ENCODE measurements at regions not wholly inside any gene's neighbourhood (a gene's known extent, or its start where the extent isn't known, plus 50 kb on each side); places are given as distances from the start of the nearest gene placed in this dataset.

GRCh38 chr10:88138319-88138848, 275.0 kb downstream of the PTEN start:
- no peaks in the 10 kb centered on the region for H4K20me1 ChIP-seq (ENCODE audit: control insufficient read depth, insufficient read depth)
- intact Hi-C loops (cut with micrococcal nuclease; ENCODE audit: unreplicated experiment) (loop anchor here (1.0 to 2.0 kb wide), 2 partner anchors 22 to 133 kb away; no protein-coding TSS in a partner anchor), in situ Hi-C loops (cut with MboI) (no loop called here)
- ChIA-PET POLR2A (no interaction called here), SMC1A (ENCODE audit: uncharacterized antibody, unreplicated experiment) (interaction anchor here (0.9 to 4.1 kb wide), 15 partner anchors 11 to 277 kb away, joined by 3 to 15 read pairs (median 4); no protein-coding TSS in a partner anchor), CTCF (interaction anchor here (0.7 to 2.3 kb wide), 4 partner anchors 18 to 287 kb away, joined by 3 to 9 read pairs (median 3); no protein-coding TSS in a partner anchor), RAD21 (ENCODE audit: unreplicated experiment) (interaction anchor here (0.7 to 1.9 kb wide), 9 partner anchors 25 to 254 kb away, joined by 3 to 15 read pairs (median 5); no protein-coding TSS in a partner anchor)
- FAIRE-seq = peak; percentile 97
- no peaks in the 10 kb centered on the region for H3K27me3 ChIP-seq (replicated peaks in 1 of 2; ENCODE audit: control insufficient read depth in 2 of 2, insufficient read depth in 2 of 2, low read length in 1 of 2)
- H3K36me3 ChIP-seq (ENCODE audit: control insufficient read depth in 2 of 2, insufficient read depth in 2 of 2, low read length in 1 of 2) = no peaks in the 10 kb centered on the region
- H2AFZ ChIP-seq (ENCODE audit: control insufficient read depth, low read depth, low read length) = no peak overlapping the region
- no peaks in the 10 kb centered on the region for H3K9me3 ChIP-seq (replicated peaks; ENCODE audit: control insufficient read depth, insufficient read depth, low read length)
- peaks cover 16% of the 10 kb centered on the region; the same call in 1 of the 2 replicates for H3K4me1 ChIP-seq (ENCODE audit: control insufficient read depth, insufficient read depth, low read length)
- H3K79me2 ChIP-seq (ENCODE audit: control insufficient read depth, insufficient read depth, low read length) = no peaks in the 10 kb centered on the region
- peak overlapping the region; percentile 16 for H3K27ac ChIP-seq (ENCODE audit: control insufficient read depth, insufficient read depth)
- 2% methylated on average over 2 of the region's 2 CpGs for WGBS (ENCODE audit: insufficient coverage, insufficient replicate concordance, low lambda C conversion rate, missing lambda C conversion rate)
- H3K9ac ChIP-seq (ENCODE audit: control insufficient read depth, insufficient read depth, low read length) = no peak overlapping the region
- peak overlapping the region; percentile 60 for H3K4me2 ChIP-seq (ENCODE audit: control insufficient read depth, insufficient read depth)
- H3K4me3 ChIP-seq = no peak overlapping the region
- DNase-seq (ENCODE audit: low read depth, low spot score) = peak; percentile 74
- no TSS peak for BruUV-seq (replicated peaks)
- peak; percentile 97 for ATAC-seq
- TF ChIP-seq SIN3A (IDR thresholded peaks at IDR 0.05; ENCODE audit: low read depth, low read length) (no peak), SIX5 (IDR thresholded peaks at IDR 0.05; ENCODE audit: low read depth, low read length, severe bottlenecking) (no peak), CBX5 (IDR thresholded peaks at IDR 0.05; ENCODE audit: low read depth) (no peak; the same call in 1 of the 2 replicates), TBL1XR1 (IDR thresholded peaks at IDR 0.05; ENCODE audit: low read depth, low read length) (no peak), IRF4 (IDR thresholded peaks at IDR 0.05; ENCODE audit: low read depth, low read length) (0 out of 2 replicates have a peak, but pooled peaks have one; percentile 22), POU2F2 (IDR thresholded peaks at IDR 0.05; ENCODE audit: borderline replicate concordance, low read depth, low read length) (no peak), FOXM1 (IDR thresholded peaks at IDR 0.05; ENCODE audit: low read depth, low read length) (peak; percentile 14; the same call in 1 of the 2 replicates), TCF12 (IDR thresholded peaks at IDR 0.05; ENCODE audit: low read depth, low read length) (no peak), SRF (IDR thresholded peaks at IDR 0.05; ENCODE audit: low read depth in 2 of 2, low read length in 2 of 2) (no peak), GATAD2B (conservative IDR thresholded peaks at IDR 0.05; ENCODE audit: low read depth) (no peak), SKIL (IDR thresholded peaks at IDR 0.05; ENCODE audit: low read depth, poor library complexity, severe bottlenecking) (peak; percentile 24), MYC (IDR thresholded peaks at IDR 0.05; ENCODE audit: insufficient read depth, insufficient read length, insufficient replicate concordance, low read length, severe bottlenecking) (no peak), CREB1 (IDR thresholded peaks at IDR 0.05; ENCODE audit: low read depth) (no peak), HSF1 (IDR thresholded peaks at IDR 0.05; ENCODE audit: low read depth, low read length) (no peak), SP1 (IDR thresholded peaks at IDR 0.05; ENCODE audit: low read depth, low read length) (no peak), RAD51 (IDR thresholded peaks at IDR 0.05) (no peak), FOXK2 (IDR thresholded peaks at IDR 0.05) (no peak)
- TF ChIP-seq, protein P1, sequence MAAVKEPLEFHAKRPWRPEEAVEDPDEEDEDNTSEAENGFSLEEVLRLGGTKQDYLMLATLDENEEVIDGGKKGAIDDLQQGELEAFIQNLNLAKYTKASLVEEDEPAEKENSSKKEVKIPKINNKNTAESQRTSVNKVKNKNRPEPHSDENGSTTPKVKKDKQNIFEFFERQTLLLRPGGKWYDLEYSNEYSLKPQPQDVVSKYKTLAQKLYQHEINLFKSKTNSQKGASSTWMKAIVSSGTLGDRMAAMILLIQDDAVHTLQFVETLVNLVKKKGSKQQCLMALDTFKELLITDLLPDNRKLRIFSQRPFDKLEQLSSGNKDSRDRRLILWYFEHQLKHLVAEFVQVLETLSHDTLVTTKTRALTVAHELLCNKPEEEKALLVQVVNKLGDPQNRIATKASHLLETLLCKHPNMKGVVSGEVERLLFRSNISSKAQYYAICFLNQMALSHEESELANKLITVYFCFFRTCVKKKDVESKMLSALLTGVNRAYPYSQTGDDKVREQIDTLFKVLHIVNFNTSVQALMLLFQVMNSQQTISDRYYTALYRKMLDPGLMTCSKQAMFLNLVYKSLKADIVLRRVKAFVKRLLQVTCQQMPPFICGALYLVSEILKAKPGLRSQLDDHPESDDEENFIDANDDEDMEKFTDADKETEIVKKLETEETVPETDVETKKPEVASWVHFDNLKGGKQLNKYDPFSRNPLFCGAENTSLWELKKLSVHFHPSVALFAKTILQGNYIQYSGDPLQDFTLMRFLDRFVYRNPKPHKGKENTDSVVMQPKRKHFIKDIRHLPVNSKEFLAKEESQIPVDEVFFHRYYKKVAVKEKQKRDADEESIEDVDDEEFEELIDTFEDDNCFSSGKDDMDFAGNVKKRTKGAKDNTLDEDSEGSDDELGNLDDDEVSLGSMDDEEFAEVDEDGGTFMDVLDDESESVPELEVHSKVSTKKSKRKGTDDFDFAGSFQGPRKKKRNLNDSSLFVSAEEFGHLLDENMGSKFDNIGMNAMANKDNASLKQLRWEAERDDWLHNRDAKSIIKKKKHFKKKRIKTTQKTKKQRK (IDR thresholded peaks at IDR 0.05; ENCODE audit: low read depth, low read length) = no peak

Measured in GM12878 (cell line).